NB4 (cell line): ENCODE measurements at regions not wholly inside any gene's neighbourhood (a gene's known extent, or its start where the extent isn't known, plus 50 kb on each side); places are given as distances from the start of the nearest gene placed in this dataset.
"Not testable (repeated sequence)": the region's sequence is repeated elsewhere in the genome, so short reads cannot be mapped to it uniquely, and the experiment has no call there.

ENCODE experiments used
- DNase-seq: peaks from one replicate; pipeline ENCODE4 v3.0.0; 2010; ENCODE audit warnings: low read depth
- H3K4me3 ChIP-seq: one replicate; pipeline ENCODE4 v1.5.1; 2011; ENCODE audit warnings: mild to moderate bottlenecking, low read depth, low read length, moderate library complexity
- CTCF ChIP-seq: IDR thresholded peaks from one replicate; pipeline ENCODE4 v1.5.1; 2012; ENCODE audit warnings: low read depth, low read length
- MAX ChIP-seq: IDR thresholded peaks from 2 replicates; pipeline ENCODE4 v1.6.1; 2011; ENCODE audit warnings: low read depth, low read length
- MYC ChIP-seq: IDR thresholded peaks from 2 replicates; pipeline ENCODE4 v1.6.1; 2011; ENCODE audit warnings: low read depth, low read length
- POLR2A ChIP-seq: IDR thresholded peaks from 2 replicates; pipeline ENCODE4 v1.6.1; 2011; ENCODE audit warnings: mild to moderate bottlenecking; ENCODE audit not compliant: insufficient read length; ENCODE audit errors: extremely low read depth

DNA sequence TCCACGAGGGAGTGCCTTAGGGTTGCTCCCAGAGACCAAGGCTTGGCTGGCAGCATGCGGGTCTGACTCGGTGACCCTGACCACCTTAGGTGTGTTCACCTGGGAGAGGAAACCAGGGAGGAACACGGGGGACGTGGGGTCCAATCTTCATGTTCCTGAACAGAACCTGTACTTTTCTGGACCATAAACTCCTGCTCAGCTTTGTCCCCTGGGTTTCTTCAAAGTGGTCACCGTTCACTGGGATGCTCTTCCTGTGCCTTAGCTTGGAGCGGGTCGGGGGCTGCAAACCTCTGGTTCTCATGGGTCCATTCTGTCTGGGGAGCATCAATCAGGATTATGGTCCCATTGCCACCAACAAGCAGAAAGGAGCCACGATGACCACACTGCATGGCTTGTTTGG, 333.5 kb downstream of the QKI start:
- no peak for DNase-seq
- TF ChIP-seq POLR2A (no peak), MYC (no peak), CTCF (no peak)

DNA sequence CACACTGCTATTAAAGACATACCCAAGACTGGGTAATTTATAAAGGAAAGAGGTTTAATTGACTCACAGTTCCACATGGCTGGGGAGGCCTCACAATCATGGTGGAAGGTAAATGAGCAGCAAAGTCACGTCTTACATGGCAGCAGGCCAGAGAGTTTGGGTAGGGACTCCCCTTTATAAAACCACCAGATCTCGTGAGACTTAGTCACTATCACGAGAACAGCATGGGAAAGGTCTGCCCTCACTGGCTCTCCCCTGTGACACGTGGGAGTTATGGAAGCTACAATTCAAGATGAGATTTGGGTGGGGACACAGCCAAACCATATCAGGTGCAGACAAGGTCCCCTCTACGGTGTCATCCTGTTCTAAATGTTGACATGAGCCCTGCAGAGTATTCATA, 332.5 kb downstream of the QKI start:
- DNase-seq, H3K4me3 ChIP-seq: not testable (repeated sequence)

More for the DNA sequence above, 333.5 kb downstream of the QKI start:
- H3K4me3 ChIP-seq = no peak overlapping the region

GRCh38 chr6:163745536-163746400, 331.2 kb downstream of the QKI start:
- TF ChIP-seq POLR2A (no peak), CTCF (no peak), MAX (no peak), MYC (no peak)
- H3K4me3 ChIP-seq = no peak overlapping the region
- DNase-seq = no peak

- TF ChIP-seq POLR2A (no peak), MAX (no peak), CTCF (no peak), MYC (no peak)
- no peak for DNase-seq
These were observed 329.9 kb downstream of the QKI start for GRCh38 chr6:163744256-163744925.

GRCh38 chr6:163743796-163744195, 329.3 kb downstream of the QKI start:
- H3K4me3 ChIP-seq = no peak overlapping the region
- no peak for TF ChIP-seq CTCF
- TF ChIP-seq MAX = no peak
- TF ChIP-seq POLR2A = no peak
- no peak for TF ChIP-seq MYC
- DNase-seq = no peak

More at GRCh38 chr6:163744256-163744925, 329.9 kb downstream of the QKI start:
- no peak overlapping the region for H3K4me3 ChIP-seq

DNA sequence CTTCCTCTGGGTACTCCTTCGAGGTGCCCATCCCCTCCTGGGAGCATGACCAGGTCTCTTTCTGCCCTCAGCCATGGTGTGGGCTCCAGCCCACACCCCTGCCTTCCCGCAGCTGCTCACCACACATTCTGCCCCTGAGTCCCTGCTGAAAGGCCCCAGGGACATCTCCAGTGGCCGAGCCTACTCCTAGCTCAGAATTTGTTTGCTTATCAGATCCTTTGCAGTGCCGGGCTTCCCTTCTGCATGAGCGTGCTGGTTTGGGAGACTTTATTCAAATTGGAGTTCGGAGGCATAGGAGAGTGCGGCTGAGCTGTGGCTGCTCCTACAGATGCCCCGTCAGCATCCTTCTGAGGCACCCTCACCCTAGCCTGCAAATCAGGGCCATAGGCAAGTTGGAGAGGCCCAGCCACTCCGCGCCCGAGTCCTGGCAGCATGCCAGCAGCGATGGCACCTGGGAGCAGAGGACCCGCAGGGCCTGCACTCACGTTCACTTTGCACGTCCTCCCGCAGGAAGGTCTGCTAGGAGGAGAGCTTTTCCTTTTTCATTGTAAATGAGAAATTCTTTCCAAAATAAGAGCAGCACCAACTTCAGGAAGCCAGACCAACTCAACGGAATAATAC, 327.3 kb downstream of the QKI start:
- no peak overlapping the region for H3K4me3 ChIP-seq
- no peak for TF ChIP-seq CTCF
- no peak for TF ChIP-seq MAX
- TF ChIP-seq POLR2A = no peak
- no peak for TF ChIP-seq MYC
- DNase-seq = no peak
